ENCODE measurements at regions not wholly inside any gene's neighbourhood (a gene's known extent, or its start where the extent isn't known, plus 50 kb on each side); places are given as distances from the start of the nearest gene placed in this dataset.

DNA sequence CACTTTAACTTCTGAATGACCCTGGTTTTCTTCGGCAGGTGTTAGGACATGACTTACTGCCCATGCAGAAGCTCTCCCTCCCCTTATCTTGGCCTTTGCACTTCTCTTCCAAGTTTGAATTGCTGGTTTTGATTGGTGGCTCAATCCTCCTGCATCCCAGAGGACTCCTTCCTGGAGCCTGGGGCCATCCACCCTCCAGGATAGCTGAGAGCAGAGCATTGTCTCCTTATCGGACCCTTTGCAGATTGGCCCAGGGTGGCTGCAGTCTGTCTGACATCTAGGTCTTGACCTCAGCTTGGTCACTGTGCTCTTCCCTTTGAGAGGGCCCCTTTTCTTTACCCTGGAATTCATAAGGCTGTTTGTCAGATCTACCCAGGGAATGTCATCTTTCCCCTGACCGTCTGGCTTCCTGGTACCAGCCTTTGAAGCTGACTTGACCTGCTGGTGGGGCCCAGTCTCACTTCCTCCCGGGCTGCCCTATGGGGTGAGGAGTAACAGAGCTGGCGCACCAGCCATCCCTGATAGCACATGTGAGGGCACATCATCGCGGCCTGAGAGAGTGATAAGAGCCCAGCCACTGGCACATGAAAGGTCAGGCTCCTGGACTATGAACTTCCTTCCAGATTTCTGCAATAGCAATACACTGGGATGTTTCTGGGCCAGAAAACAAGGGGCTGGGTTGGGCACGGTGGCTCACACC is 172.9 kb upstream of the UBL3 start:
- POLR2A ChIA-PET (ENCODE audit: partially characterized antibody): no interaction called here
- WGBS, 2 experiments (ENCODE audit: extremely low coverage in 1 of 2, insufficient coverage in 1 of 2, insufficient read length in 1 of 2, insufficient replicate concordance in 2 of 2, low coverage in 1 of 2, low lambda C conversion rate in 2 of 2, missing lambda C conversion rate in 1 of 2): 95% methylated on average over 8 of the region's 8 CpGs; no CpG with 5 or more reads in 1 of the 2 experiments

More for the DNA sequence above, 172.9 kb upstream of the UBL3 start:
- H2BK15ac ChIP-seq (ENCODE audit: low read length): no peak overlapping the region
- H3K23me2 ChIP-seq (ENCODE audit: low read depth, low read length): no peaks in the 10 kb centered on the region; the same call in 1 of the 2 replicates
- CTCF ChIA-PET (ENCODE audit: partially characterized antibody): no interaction called here
- no peak for FAIRE-seq
- H2AK5ac ChIP-seq (ENCODE audit: low read depth, low read length): no peak overlapping the region
- H2BK120ac ChIP-seq (replicated peaks; ENCODE audit: low read depth, low read length): no peak overlapping the region
- H3K23ac ChIP-seq (ENCODE audit: insufficient read length): no peak overlapping the region
- no peak overlapping the region for H3K4me2 ChIP-seq (ENCODE audit: insufficient read depth in 1 of 2, low read depth in 2 of 2, low read length in 2 of 2)
- H3K36me3 ChIP-seq (ENCODE audit: control insufficient read depth in 2 of 4, insufficient read depth in 4 of 4, low read length in 3 of 4): no peaks in the 10 kb centered on the region
- peaks cover 3 to 13% (median 6%) of the 10 kb centered on the region in 4 experiments; a peak in 5 of 7 replicates for H3K4me1 ChIP-seq (replicated peaks in 1 of 4; ENCODE audit: control insufficient read depth in 3 of 4, insufficient read depth in 4 of 4, low read length in 3 of 4)
- H4K5ac ChIP-seq (ENCODE audit: insufficient read length, low read depth, low read length): no peak overlapping the region
- no peak overlapping the region for H3K4me3 ChIP-seq (ENCODE audit: extremely low read depth in 1 of 4, insufficient read depth in 2 of 4, low read depth in 3 of 4, low read length in 4 of 4)
- H3K9me3 ChIP-seq (ENCODE audit: insufficient read depth in 2 of 2, low read depth in 1 of 2, low read length in 1 of 2): no peaks in the 10 kb centered on the region
- TF ChIP-seq, protein P1, sequence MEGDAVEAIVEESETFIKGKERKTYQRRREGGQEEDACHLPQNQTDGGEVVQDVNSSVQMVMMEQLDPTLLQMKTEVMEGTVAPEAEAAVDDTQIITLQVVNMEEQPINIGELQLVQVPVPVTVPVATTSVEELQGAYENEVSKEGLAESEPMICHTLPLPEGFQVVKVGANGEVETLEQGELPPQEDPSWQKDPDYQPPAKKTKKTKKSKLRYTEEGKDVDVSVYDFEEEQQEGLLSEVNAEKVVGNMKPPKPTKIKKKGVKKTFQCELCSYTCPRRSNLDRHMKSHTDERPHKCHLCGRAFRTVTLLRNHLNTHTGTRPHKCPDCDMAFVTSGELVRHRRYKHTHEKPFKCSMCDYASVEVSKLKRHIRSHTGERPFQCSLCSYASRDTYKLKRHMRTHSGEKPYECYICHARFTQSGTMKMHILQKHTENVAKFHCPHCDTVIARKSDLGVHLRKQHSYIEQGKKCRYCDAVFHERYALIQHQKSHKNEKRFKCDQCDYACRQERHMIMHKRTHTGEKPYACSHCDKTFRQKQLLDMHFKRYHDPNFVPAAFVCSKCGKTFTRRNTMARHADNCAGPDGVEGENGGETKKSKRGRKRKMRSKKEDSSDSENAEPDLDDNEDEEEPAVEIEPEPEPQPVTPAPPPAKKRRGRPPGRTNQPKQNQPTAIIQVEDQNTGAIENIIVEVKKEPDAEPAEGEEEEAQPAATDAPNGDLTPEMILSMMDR (IDR thresholded peaks at IDR 0.05; ENCODE audit: control extremely low read depth in 1 of 3, insufficient read depth in 1 of 3, low read depth in 1 of 3, low read length in 3 of 3): no peak
- TF ChIP-seq EGR1 (IDR thresholded peaks at IDR 0.05; ENCODE audit: borderline replicate concordance, low read depth, low read length) (no peak), SAP30 (IDR thresholded peaks at IDR 0.05; ENCODE audit: insufficient read depth, insufficient replicate concordance, low read length) (no peak), CBX8 (IDR thresholded peaks at IDR 0.05; ENCODE audit: borderline replicate concordance, low read depth, low read length) (no peak), TAF1 (IDR thresholded peaks at IDR 0.05; ENCODE audit: low read depth, low read length) (no peak), TCF12 (IDR thresholded peaks at IDR 0.05; ENCODE audit: low read depth, low read length) (no peak), PHF8 (conservative IDR thresholded peaks at IDR 0.05; ENCODE audit: low read depth, low read length) (no peak), KDM4A (IDR thresholded peaks at IDR 0.05; ENCODE audit: low read depth, low read length, severe bottlenecking) (no peak), CHD2 (IDR thresholded peaks at IDR 0.05; ENCODE audit: low read length) (no peak), CTBP2 (IDR thresholded peaks at IDR 0.05; ENCODE audit: borderline replicate concordance, insufficient read depth, insufficient read length, low read length) (no peak), SIRT6 (IDR thresholded peaks at IDR 0.05; ENCODE audit: low read length) (no peak)
- no peaks in the 10 kb centered on the region for H3K79me1 ChIP-seq (ENCODE audit: low read depth, low read length)
- no peak overlapping the region for H4K8ac ChIP-seq (ENCODE audit: extremely low read depth, insufficient read depth, low read length)
- H3K27ac ChIP-seq (ENCODE audit: low read depth, low read length): no peak overlapping the region
- no peak overlapping the region for H3K9ac ChIP-seq (replicated peaks in 1 of 4; ENCODE audit: extremely low read depth in 1 of 4, low read depth in 3 of 4, low read length in 3 of 4)
- H3K27me3 ChIP-seq (replicated peaks in 1 of 4; ENCODE audit: control insufficient read depth in 3 of 4, extremely low read depth in 1 of 4, insufficient read depth in 3 of 4, low read length in 3 of 4): no peaks in the 10 kb centered on the region
- no peak overlapping the region for H4K91ac ChIP-seq (replicated peaks; ENCODE audit: insufficient read length, low read length)
- H2AFZ ChIP-seq (ENCODE audit: low read length): no peak overlapping the region
- H3K18ac ChIP-seq (ENCODE audit: extremely low read depth, low read length): no peak overlapping the region
- no peak overlapping the region for H2BK5ac ChIP-seq (ENCODE audit: low read depth, low read length)
- no peak overlapping the region for H2BK20ac ChIP-seq (ENCODE audit: low read length)
- H3K14ac ChIP-seq (ENCODE audit: insufficient read length): no peak overlapping the region
- no peak overlapping the region for H2BK12ac ChIP-seq (ENCODE audit: low read depth, low read length)
- no peaks in the 10 kb centered on the region for H4K20me1 ChIP-seq (replicated peaks in 1 of 2; ENCODE audit: control insufficient read depth in 1 of 2, insufficient read depth in 2 of 2, low read length in 2 of 2)
- no peak overlapping the region for H3K4ac ChIP-seq (replicated peaks; ENCODE audit: insufficient read length, low read depth, low read length)
- H3K56ac ChIP-seq (replicated peaks; ENCODE audit: insufficient read length, low read depth, low read length): no peak overlapping the region
- H3K79me2 ChIP-seq (ENCODE audit: control insufficient read depth in 1 of 2, insufficient read depth in 2 of 2, low read length in 2 of 2): no peaks in the 10 kb centered on the region
- DNase-seq (ENCODE audit: low read depth in 1 of 2, low spot score in 2 of 2): no peak
